HCT116 (cell line): ENCODE measurements at regions not wholly inside any gene's neighbourhood (a gene's known extent, or its start where the extent isn't known, plus 50 kb on each side); places are given as distances from the start of the nearest gene placed in this dataset.

Source experiments
- ATAC-seq: fragments of 200-7000 bp; cut with Tn5 transposase; 2 replicates; pipeline ENCODE4 v1.9.1; 2020; ENCODE audit warnings: mild to moderate bottlenecking, moderate library complexity
- BruUV-seq: library from RNA; stranded (reverse); fragments of 400-500 nt; replicated peaks from 2 replicates; lab custom pipeline; 2021; lab: Mats Ljungman, UMichigan
- CTCF ChIA-PET: fragments of 300-600 bp; sonication (Branson Sonifier 250); formaldehyde crosslinking; loops from one replicate; lab custom pipeline; 2021; ENCODE audit warnings: antibody characterized with exemption; lab: Charles Lee
- POLR2A ChIA-PET: fragments of 300-600, 350-600 bp; sonication (Branson Sonifier 250); formaldehyde crosslinking; loops from one replicate; lab custom pipeline; 2021; ENCODE audit warnings: antibody characterized with exemption; lab: Charles Lee
- RAD21 ChIA-PET, 2 experiments: fragments of 300-600 bp; sonication (Branson Sonifier 250); formaldehyde crosslinking; loops; one replicate each; lab custom pipeline; 2023; ENCODE audit warnings: low total read pairs in 2 of 2; ENCODE audit not compliant: uncharacterized antibody in 2 of 2, unreplicated experiment in 2 of 2, low non-redundant PET in 1 of 2; lab: Charles Lee
- DNase-seq: peaks from one replicate; pipeline ENCODE4 v3.0.0-alpha.2; 2010; ENCODE audit warnings: low read depth, low spot score
- H2AFZ ChIP-seq: fragments of 200-600 bp; shearing (Covaris generic), sonication (generic); 2 replicates; pipeline ENCODE4 v1.6.1; 2017; ENCODE audit warnings: low read depth, mixed run types, mixed read lengths, antibody characterized with exemption, low read length; ENCODE audit not compliant: poor library complexity, severe bottlenecking
- H3K27ac ChIP-seq: 2 replicates; pipeline ENCODE4 v1.5.1; 2012; ENCODE audit warnings: low read depth, low read length
- H3K27me3 ChIP-seq: fragments of 200-600 bp; sonication (generic); 2 replicates; pipeline ENCODE4 v1.6.1; 2016; ENCODE audit warnings: mixed run types, low read length, mixed read lengths; ENCODE audit not compliant: insufficient read depth
- H3K36me3 ChIP-seq, 2 experiments: fragments of 200-500 bp in 1 of 2; fragments of 200-600 bp in 1 of 2; sonication (Bioruptor generic) in 1 of 2; sonication (generic) in 1 of 2; 2 replicates each; pipeline versions ENCODE4 v1.5.1 to v1.6.1; 2014 to 2016; ENCODE audit warnings: low read length in 2 of 2, inconsistent platforms in 1 of 2, mixed read lengths in 1 of 2, mixed run types in 1 of 2; ENCODE audit not compliant: insufficient read depth in 2 of 2, control insufficient read depth in 1 of 2
- H3K4me1 ChIP-seq, 2 experiments: fragments of 200-600 bp in 1 of 2; sonication (generic) in 1 of 2; 2 replicates each; pipeline versions ENCODE4 v1.5.1 to v1.6.1; 2012 to 2017; ENCODE audit warnings: low read length in 2 of 2, inconsistent platforms in 1 of 2, mild to moderate bottlenecking in 1 of 2, mixed read lengths in 1 of 2, mixed run types in 1 of 2, moderate library complexity in 1 of 2; ENCODE audit not compliant: insufficient read depth in 2 of 2, control insufficient read depth in 1 of 2
- H3K4me2 ChIP-seq: fragments of 200-600 bp; sonication (generic); 2 replicates; pipeline ENCODE4 v1.6.1; 2017; ENCODE audit warnings: mixed run types, low read length, mixed read lengths
- H3K4me3 ChIP-seq, 2 experiments: fragments of 200-600 bp in 1 of 2; sonication (generic) in 1 of 2; replicated peaks in 1 of 2; 2 replicates each; pipeline ENCODE4 v1.5.1; 2011 to 2016; ENCODE audit warnings: low read length in 2 of 2, control low read depth in 1 of 2, low read depth in 1 of 2, mild to moderate bottlenecking in 1 of 2, mixed read lengths in 1 of 2, mixed run types in 1 of 2
- H3K79me2 ChIP-seq: fragments of 200-600 bp; sonication (generic); 2 replicates; pipeline ENCODE4 v1.6.1; 2017; ENCODE audit warnings: mild to moderate bottlenecking, mixed run types, low read length, moderate library complexity, mixed read lengths; ENCODE audit not compliant: insufficient read depth
- H3K9ac ChIP-seq: fragments of 200-600 bp; sonication (generic); 2 replicates; pipeline ENCODE4 v1.6.1; 2016; ENCODE audit warnings: low read length, mixed read lengths
- H3K9me2 ChIP-seq: fragments of 200-600 bp; sonication (generic), shearing (Covaris generic); 2 replicates; pipeline ENCODE4 v1.6.1; 2017; ENCODE audit warnings: mixed run types, mild to moderate bottlenecking, moderate library complexity; ENCODE audit not compliant: insufficient read depth
- H3K9me3 ChIP-seq, 2 experiments: fragments of 200-500 bp in 1 of 2; fragments of 200-600 bp in 1 of 2; sonication (Bioruptor generic) in 1 of 2; sonication (generic) in 1 of 2; 2 replicates each; pipeline ENCODE4 v1.6.1; 2014 to 2017; ENCODE audit warnings: low read length in 2 of 2, mixed read lengths in 2 of 2, inconsistent platforms in 1 of 2, low read depth in 1 of 2, mild to moderate bottlenecking in 1 of 2, mixed run types in 1 of 2, moderate library complexity in 1 of 2; ENCODE audit not compliant: control insufficient read depth in 1 of 2, insufficient read depth in 1 of 2
- H4K20me1 ChIP-seq: fragments of 200-600 bp; sonication (generic), shearing (Covaris generic); 2 replicates; pipeline ENCODE4 v1.6.1; 2017; ENCODE audit warnings: mixed run types, mild to moderate bottlenecking, moderate library complexity; ENCODE audit not compliant: insufficient read depth
- ATF3 ChIP-seq: IDR thresholded peaks from 2 replicates; pipeline ENCODE4 v1.6.1; 2012
- CEBPB ChIP-seq: IDR thresholded peaks from 2 replicates; pipeline ENCODE4 v1.6.1; 2012; ENCODE audit warnings: low read depth
- ELF1 ChIP-seq: IDR thresholded peaks from 2 replicates; pipeline ENCODE4 v1.6.1; 2012; ENCODE audit warnings: low read depth, borderline replicate concordance
- EZH2 ChIP-seq: fragments of 200-600 bp; sonication (generic); IDR thresholded peaks from 2 replicates; pipeline ENCODE4 v1.6.1; 2017; ENCODE audit warnings: antibody characterized with exemption, mixed run types
- EZH2phosphoT487 ChIP-seq: fragments of 200-600 bp; IDR thresholded peaks from 2 replicates; pipeline ENCODE4 v1.6.1; 2018; ENCODE audit warnings: antibody characterized with exemption, borderline replicate concordance
- FOSL1 ChIP-seq: IDR thresholded peaks from 2 replicates; pipeline ENCODE4 v1.6.1; 2012; ENCODE audit warnings: low read depth
- JUND ChIP-seq: IDR thresholded peaks from 2 replicates; pipeline ENCODE4 v1.6.1; 2012
- MAX ChIP-seq: IDR thresholded peaks from 2 replicates; pipeline ENCODE4 v1.6.1; 2012
- POLR2A ChIP-seq: IDR thresholded peaks from 2 replicates; pipeline ENCODE4 v1.7.0; 2011; ENCODE audit warnings: borderline replicate concordance; ENCODE audit not compliant: insufficient read depth, insufficient read length; ENCODE audit errors: extremely low read depth
- SRF ChIP-seq: IDR thresholded peaks from 2 replicates; pipeline ENCODE4 v1.6.1; 2012; ENCODE audit warnings: low read depth
- TCF7L2 ChIP-seq: IDR thresholded peaks from 2 replicates; pipeline ENCODE4 v1.7.0; 2011; ENCODE audit warnings: borderline replicate concordance, inconsistent platforms; ENCODE audit not compliant: insufficient read depth, insufficient read length; ENCODE audit errors: extremely low read depth
- ZBTB33 ChIP-seq: IDR thresholded peaks from 2 replicates; pipeline ENCODE4 v1.6.1; 2011; ENCODE audit warnings: mild to moderate bottlenecking, low read length, moderate library complexity; ENCODE audit not compliant: insufficient replicate concordance; ENCODE audit errors: extremely low read depth
- ZFX ChIP-seq: fragments of 450-650 bp; IDR thresholded peaks from 2 replicates; pipeline ENCODE4 v1.6.1; 2017
- intact Hi-C: fragments of 100-400 bp; cut with micrococcal nuclease; formaldehyde crosslinking; loops from 2 replicates; pipeline ENCODE4 v1.10.0; 2022

GRCh38 chr3:15998911-15999310 is 175.6 kb upstream of the GALNT15 start:
- Histone ChIP-seq H3K36me3 (no peaks in the 10 kb centered on the region), H3K9me2 (no peaks in the 10 kb centered on the region), H3K4me1 (no peaks in the 10 kb centered on the region), H3K4me2 (no peak overlapping the region), H3K9ac (no peak overlapping the region)
- RAD21 ChIA-PET = no interaction called here
- no TSS peak for BruUV-seq
- CTCF ChIA-PET = no interaction called here
- POLR2A ChIA-PET = no interaction called here
- TF ChIP-seq ATF3 = no peak
- no peak for TF ChIP-seq MAX
- TF ChIP-seq JUND = no peak
- no peak for TF ChIP-seq SRF
- TF ChIP-seq POLR2A = no peak
- TF ChIP-seq EZH2phosphoT487 = no peak
- TF ChIP-seq, all 23 proteins: peak for 0
- no peaks in the 10 kb centered on the region for H4K20me1 ChIP-seq
- no peak overlapping the region for H3K27ac ChIP-seq
- no peaks in the 10 kb centered on the region for H3K9me3 ChIP-seq
- no peak overlapping the region for H3K4me3 ChIP-seq
- no peaks in the 10 kb centered on the region for H3K27me3 ChIP-seq
- intact Hi-C loops = no loop called here
- DNase-seq (no peak), ATAC-seq (no peak)
- H3K79me2 ChIP-seq = no peaks in the 10 kb centered on the region
- H2AFZ ChIP-seq = no peak overlapping the region

GRCh38 chr3:16004812-16005211 is 169.7 kb upstream of the GALNT15 start:
- Histone ChIP-seq H3K27me3 (no peaks in the 10 kb centered on the region), H3K27ac (no peak overlapping the region), H3K4me3 (no peak overlapping the region), H3K9me2 (no peaks in the 10 kb centered on the region), H4K20me1 (no peaks in the 10 kb centered on the region), H2AFZ (no peak overlapping the region), H3K36me3 (no peaks in the 10 kb centered on the region), H3K4me2 (no peak overlapping the region), H3K4me1 (no peaks in the 10 kb centered on the region), H3K9me3 (no peaks in the 10 kb centered on the region), H3K9ac (no peak overlapping the region), H3K79me2 (no peaks in the 10 kb centered on the region)
- POLR2A ChIA-PET = no interaction called here
- TF ChIP-seq EZH2 (no peak), FOSL1 (no peak), MAX (no peak), EZH2phosphoT487 (no peak), ZBTB33 (no peak), TCF7L2 (no peak), ZFX (no peak), CEBPB (no peak), ELF1 (no peak)
- DNase-seq = no peak
- no TSS peak for BruUV-seq
- RAD21 ChIA-PET = no interaction called here
- no peak for ATAC-seq
- CTCF ChIA-PET = no interaction called here
- intact Hi-C loops = no loop called here
